Skeletal muscle tissue (tissue), 3 donors: ENCODE measurements at regions not wholly inside any gene's neighbourhood (a gene's known extent, or its start where the extent isn't known, plus 50 kb on each side); places are given as distances from the start of the nearest gene placed in this dataset.

Experiments used
- H3K27ac ChIP-seq: one replicate; pipeline ENCODE4 v1.7.0; 2013; ENCODE audit warnings: mild to moderate bottlenecking, low read depth, low read length, inconsistent platforms
- H3K27me3 ChIP-seq, 3 donors: one replicate each; pipeline ENCODE4 v1.7.0; 2013; ENCODE audit warnings: low read length in 3 of 3; ENCODE audit not compliant: control insufficient read depth in 3 of 3, insufficient read depth in 3 of 3
- H3K36me3 ChIP-seq, 3 donors: one replicate each; pipeline ENCODE4 v1.7.0; 2013; ENCODE audit warnings: low read length in 3 of 3; ENCODE audit not compliant: control insufficient read depth in 3 of 3, insufficient read depth in 3 of 3
- H3K4me1 ChIP-seq, 3 donors: one replicate each; pipeline ENCODE4 v1.7.0; 2013; ENCODE audit warnings: low read length in 3 of 3, mild to moderate bottlenecking in 3 of 3; ENCODE audit not compliant: control insufficient read depth in 3 of 3, insufficient read depth in 3 of 3
- H3K4me3 ChIP-seq, 3 donors: one replicate each; pipeline ENCODE4 v1.7.0; 2013; ENCODE audit warnings: low read length in 3 of 3
- H3K9ac ChIP-seq, 3 donors: one replicate each; pipeline ENCODE4 v1.7.0; 2013; ENCODE audit warnings: low read length in 3 of 3, mild to moderate bottlenecking in 3 of 3, moderate library complexity in 2 of 3, low read depth in 1 of 3
- H3K9me3 ChIP-seq, 3 donors: one replicate each; pipeline ENCODE4 v1.7.0; 2013; ENCODE audit warnings: low read length in 3 of 3; ENCODE audit not compliant: control insufficient read depth in 3 of 3
- donor health status: Osteomylitis.

GRCh38 chr11:15858881-15859280, 497.5 kb downstream of the SOX6 start:
- H3K4me3 ChIP-seq = no peak overlapping the region
- H3K27me3 ChIP-seq = no peaks in the 10 kb centered on the region
- H3K9ac ChIP-seq = no peak overlapping the region
- H3K36me3 ChIP-seq = no peaks in the 10 kb centered on the region
- H3K27ac ChIP-seq = no peak overlapping the region
- peaks cover 0 to 3% (median 0%) of the 10 kb centered on the region in 3 donors for H3K4me1 ChIP-seq
- H3K9me3 ChIP-seq = no peaks in the 10 kb centered on the region

GRCh38 chr11:15859411-15859810, 496.9 kb downstream of the SOX6 start:
- Histone ChIP-seq H3K9me3 (no peaks in the 10 kb centered on the region), H3K4me3 (no peak overlapping the region), H3K9ac (no peak overlapping the region), H3K4me1 (peaks cover 0 to 3% (median 0%) of the 10 kb centered on the region in 3 donors), H3K36me3 (no peaks in the 10 kb centered on the region), H3K27ac (no peak overlapping the region), H3K27me3 (no peaks in the 10 kb centered on the region)

- Histone ChIP-seq H3K9ac (no peak overlapping the region), H3K4me3 (no peak overlapping the region), H3K27ac (no peak overlapping the region)
Observed at GRCh38 chr11:15861256-15861655, 495.1 kb downstream of the SOX6 start.

GRCh38 chr11:15863411-15863810, 492.9 kb downstream of the SOX6 start:
- H3K4me3 ChIP-seq = no peak overlapping the region
- no peaks in the 10 kb centered on the region for H3K9me3 ChIP-seq
- H3K27me3 ChIP-seq = no peaks in the 10 kb centered on the region
- H3K36me3 ChIP-seq = no peaks in the 10 kb centered on the region
- no peak overlapping the region for H3K27ac ChIP-seq
- peaks cover 0 to 3% (median 0%) of the 10 kb centered on the region in 3 donors for H3K4me1 ChIP-seq
- no peak overlapping the region for H3K9ac ChIP-seq

More at GRCh38 chr11:15861256-15861655, 495.1 kb downstream of the SOX6 start:
- H3K9me3 ChIP-seq = no peaks in the 10 kb centered on the region
- no peaks in the 10 kb centered on the region for H3K36me3 ChIP-seq
- H3K27me3 ChIP-seq = no peaks in the 10 kb centered on the region
- H3K4me1 ChIP-seq = peaks cover 0 to 3% (median 0%) of the 10 kb centered on the region in 3 donors

GRCh38 chr11:15864026-15864805, 492.1 kb downstream of the SOX6 start:
- no peaks in the 10 kb centered on the region for H3K27me3 ChIP-seq
- no peaks in the 10 kb centered on the region for H3K36me3 ChIP-seq
- peaks cover 0 to 3% (median 0%) of the 10 kb centered on the region in 3 donors for H3K4me1 ChIP-seq

GRCh38 chr11:15865212-15865987, 490.9 kb downstream of the SOX6 start:
- H3K9ac ChIP-seq = no peak overlapping the region
- H3K4me3 ChIP-seq = no peak overlapping the region
- no peaks in the 10 kb centered on the region for H3K9me3 ChIP-seq
- H3K27ac ChIP-seq = no peak overlapping the region
- no peaks in the 10 kb centered on the region for H3K36me3 ChIP-seq
- no peaks in the 10 kb centered on the region for H3K27me3 ChIP-seq
- peaks cover 0 to 3% (median 0%) of the 10 kb centered on the region in 3 donors for H3K4me1 ChIP-seq

More at GRCh38 chr11:15864026-15864805, 492.1 kb downstream of the SOX6 start:
- H3K4me3 ChIP-seq = no peak overlapping the region
- no peak overlapping the region for H3K9ac ChIP-seq
- no peaks in the 10 kb centered on the region for H3K9me3 ChIP-seq
- no peak overlapping the region for H3K27ac ChIP-seq

GRCh38 chr11:15867871-15868270, 488.5 kb downstream of the SOX6 start:
- Histone ChIP-seq H3K4me3 (no peak overlapping the region), H3K36me3 (no peaks in the 10 kb centered on the region), H3K27ac (no peak overlapping the region), H3K27me3 (no peaks in the 10 kb centered on the region), H3K9me3 (no peaks in the 10 kb centered on the region), H3K4me1 (no peaks in the 10 kb centered on the region), H3K9ac (no peak overlapping the region)

GRCh38 chr11:15870911-15871310, 485.4 kb downstream of the SOX6 start:
- Histone ChIP-seq H3K9ac (no peak overlapping the region), H3K27me3 (no peaks in the 10 kb centered on the region), H3K4me1 (no peaks in the 10 kb centered on the region), H3K4me3 (no peak overlapping the region), H3K36me3 (no peaks in the 10 kb centered on the region), H3K9me3 (no peaks in the 10 kb centered on the region), H3K27ac (no peak overlapping the region)

- no peaks in the 10 kb centered on the region for H3K4me1 ChIP-seq
- no peaks in the 10 kb centered on the region for H3K27me3 ChIP-seq
- H3K9me3 ChIP-seq = no peaks in the 10 kb centered on the region
- no peak overlapping the region for H3K27ac ChIP-seq
- no peak overlapping the region for H3K4me3 ChIP-seq
- no peak overlapping the region for H3K9ac ChIP-seq
- H3K36me3 ChIP-seq = no peaks in the 10 kb centered on the region
Observed at GRCh38 chr11:15871904-15872626, 484.3 kb downstream of the SOX6 start.
